GM21367 (cell line): ENCODE measurements at regions not wholly inside any gene's neighbourhood (a gene's known extent, or its start where the extent isn't known, plus 50 kb on each side); places are given as distances from the start of the nearest gene placed in this dataset.

Source experiments
- ATAC-seq: cut with Tn5 transposase; IDR thresholded peaks from one replicate; pipeline ENCODE4 v1.9.1; 2021; ENCODE audit not compliant: unreplicated experiment

GRCh38 chr13:109379930-109380329 lies 406.5 kb downstream of the IRS2 start:
- no peak for ATAC-seq

GRCh38 chr13:109376936-109377335 lies 409.4 kb downstream of the IRS2 start:
- no peak for ATAC-seq

- no peak for ATAC-seq
Observed at GRCh38 chr13:109374609-109375200, 411.7 kb downstream of the IRS2 start.

- ATAC-seq = no peak
Observed at GRCh38 chr13:109372666-109373065, 413.7 kb downstream of the IRS2 start.

- ATAC-seq = no peak
Observed at GRCh38 chr13:109371066-109371465, 415.3 kb downstream of the IRS2 start.

- no peak for ATAC-seq
Observed at GRCh38 chr13:109370496-109370895, 415.9 kb downstream of the IRS2 start.

GRCh38 chr13:109369353-109370052 lies 416.9 kb downstream of the IRS2 start:
- no peak for ATAC-seq

- ATAC-seq = no peak
Observed at GRCh38 chr13:109368230-109368629, 418.2 kb downstream of the IRS2 start.

GRCh38 chr13:109366525-109366924 lies 419.9 kb downstream of the IRS2 start:
- no peak for ATAC-seq

- no peak for ATAC-seq
Observed at GRCh38 chr13:109363431-109363830, 423.0 kb downstream of the IRS2 start.

- no peak for ATAC-seq
Observed at GRCh38 chr13:109362616-109363015, 423.8 kb downstream of the IRS2 start.

- no peak for ATAC-seq
Observed at GRCh38 chr13:109361562-109362289, 424.7 kb downstream of the IRS2 start.

- no peak for ATAC-seq
Observed at GRCh38 chr13:109357751-109358471, 428.5 kb downstream of the IRS2 start.

GRCh38 chr13:109355875-109356434 lies 430.4 kb downstream of the IRS2 start:
- ATAC-seq = no peak

GRCh38 chr13:109355166-109355565 lies 431.2 kb downstream of the IRS2 start:
- ATAC-seq = no peak

- no peak for ATAC-seq
Observed at GRCh38 chr13:109351236-109351635, 435.1 kb downstream of the IRS2 start.

GRCh38 chr13:109348519-109349258 lies 437.7 kb downstream of the IRS2 start:
- ATAC-seq = no peak

GRCh38 chr13:109346060-109346459 lies 440.3 kb downstream of the IRS2 start:
- ATAC-seq = no peak

- ATAC-seq = no peak
Observed at GRCh38 chr13:109345433-109345941, 440.9 kb downstream of the IRS2 start.

- no peak for ATAC-seq
Observed at GRCh38 chr13:109344552-109345157, 441.7 kb downstream of the IRS2 start.
